ENCODE measurements at regions not wholly inside any gene's neighbourhood (a gene's known extent, or its start where the extent isn't known, plus 50 kb on each side); places are given as distances from the start of the nearest gene placed in this dataset.

DNA sequence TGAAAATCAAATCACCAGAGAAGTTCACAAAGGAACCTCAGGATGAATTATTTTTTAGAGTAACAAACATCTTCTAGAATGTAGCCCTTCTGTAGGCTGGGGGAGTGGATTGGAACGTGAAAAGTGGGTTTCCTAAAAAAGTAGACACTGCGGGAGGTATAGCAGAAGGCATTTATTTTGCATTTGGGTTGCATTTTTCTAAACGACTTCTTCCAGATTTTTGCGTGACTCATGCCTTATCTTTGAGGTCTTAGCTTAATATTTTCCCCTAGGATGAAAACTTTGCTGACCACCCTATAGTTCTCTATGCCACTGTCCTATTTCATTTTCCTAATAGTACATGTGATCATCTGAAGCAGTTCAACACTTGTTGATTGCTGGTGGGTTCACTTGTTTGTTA lies 112.7 kb upstream of the JCAD start:
- H3K27me3 Mint-ChIP-seq (ENCODE audit: insufficient read depth), result peaks cover 36% of the 10 kb centered on the region
- Histone ChIP-seq H3K9ac (ENCODE audit: extremely low read depth, low read length, poor library complexity, severe bottlenecking) (no peak overlapping the region), H3K4me1 (ENCODE audit: control insufficient read depth, insufficient read depth, low read length) (no peaks in the 10 kb centered on the region), H3K36me3 (ENCODE audit: control insufficient read depth, insufficient read depth, low read length) (no peaks in the 10 kb centered on the region), H3K27me3 (ENCODE audit: control insufficient read depth, insufficient read depth, low read length, poor library complexity, severe bottlenecking) (peaks cover 6% of the 10 kb centered on the region), H3K4me3 (ENCODE audit: low read length) (no peak overlapping the region), H3K9me3 (ENCODE audit: control insufficient read depth, low read length) (peaks cover 7% of the 10 kb centered on the region), H3K27ac (ENCODE audit: low read depth, low read length) (no peak overlapping the region)
- H3K9me3 Mint-ChIP-seq, result peaks cover 10% of the 10 kb centered on the region
- DNase-seq, result no peak
- TF ChIP-seq, protein P1, sequence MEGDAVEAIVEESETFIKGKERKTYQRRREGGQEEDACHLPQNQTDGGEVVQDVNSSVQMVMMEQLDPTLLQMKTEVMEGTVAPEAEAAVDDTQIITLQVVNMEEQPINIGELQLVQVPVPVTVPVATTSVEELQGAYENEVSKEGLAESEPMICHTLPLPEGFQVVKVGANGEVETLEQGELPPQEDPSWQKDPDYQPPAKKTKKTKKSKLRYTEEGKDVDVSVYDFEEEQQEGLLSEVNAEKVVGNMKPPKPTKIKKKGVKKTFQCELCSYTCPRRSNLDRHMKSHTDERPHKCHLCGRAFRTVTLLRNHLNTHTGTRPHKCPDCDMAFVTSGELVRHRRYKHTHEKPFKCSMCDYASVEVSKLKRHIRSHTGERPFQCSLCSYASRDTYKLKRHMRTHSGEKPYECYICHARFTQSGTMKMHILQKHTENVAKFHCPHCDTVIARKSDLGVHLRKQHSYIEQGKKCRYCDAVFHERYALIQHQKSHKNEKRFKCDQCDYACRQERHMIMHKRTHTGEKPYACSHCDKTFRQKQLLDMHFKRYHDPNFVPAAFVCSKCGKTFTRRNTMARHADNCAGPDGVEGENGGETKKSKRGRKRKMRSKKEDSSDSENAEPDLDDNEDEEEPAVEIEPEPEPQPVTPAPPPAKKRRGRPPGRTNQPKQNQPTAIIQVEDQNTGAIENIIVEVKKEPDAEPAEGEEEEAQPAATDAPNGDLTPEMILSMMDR (conservative IDR thresholded peaks at IDR 0.05), result no peak
- no peak overlapping the region for H3K4me3 Mint-ChIP-seq
- 92 to 100% methylated on average over 4 of the region's 4 CpGs for WGBS, 2 experiments (ENCODE audit: insufficient coverage in 1 of 2, insufficient read length in 1 of 2)
- H3K36me3 Mint-ChIP-seq (ENCODE audit: low read depth), result no peaks in the 10 kb centered on the region
- no peak overlapping the region for H3K27ac Mint-ChIP-seq
- H3K4me1 Mint-ChIP-seq, result peaks cover 12% of the 10 kb centered on the region

DNA sequence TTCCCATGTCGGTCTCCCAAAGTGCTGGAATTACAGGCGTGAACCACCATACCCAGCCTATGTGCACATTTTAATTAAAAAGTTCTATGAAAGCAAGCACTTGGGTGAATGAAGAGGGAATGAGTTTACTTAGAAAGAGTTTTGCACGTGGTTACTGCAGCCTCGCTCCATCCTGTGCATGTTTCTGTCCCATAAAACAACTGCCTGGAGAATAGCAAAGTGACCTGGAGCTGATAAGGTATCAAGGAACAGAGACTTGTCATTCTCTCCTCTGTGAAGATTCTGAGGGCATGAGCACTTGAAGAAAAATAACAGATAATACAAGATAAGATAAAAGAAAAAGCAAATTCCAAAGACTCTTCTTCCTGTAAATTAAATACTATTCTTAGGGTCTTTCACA lies 112.2 kb upstream of the JCAD start:
- H3K9me3 Mint-ChIP-seq, result peaks cover 12% of the 10 kb centered on the region
- H3K4me3 Mint-ChIP-seq, result no peak overlapping the region
- H3K36me3 Mint-ChIP-seq (ENCODE audit: low read depth), result no peaks in the 10 kb centered on the region
- Histone ChIP-seq H3K9ac (ENCODE audit: extremely low read depth, low read length, poor library complexity, severe bottlenecking) (no peak overlapping the region), H3K9me3 (ENCODE audit: control insufficient read depth, low read length) (peaks cover 7% of the 10 kb centered on the region), H3K4me3 (ENCODE audit: low read length) (no peak overlapping the region), H3K27me3 (ENCODE audit: control insufficient read depth, insufficient read depth, low read length, poor library complexity, severe bottlenecking) (peaks cover 6% of the 10 kb centered on the region), H3K36me3 (ENCODE audit: control insufficient read depth, insufficient read depth, low read length) (no peaks in the 10 kb centered on the region), H3K4me1 (ENCODE audit: control insufficient read depth, insufficient read depth, low read length) (no peaks in the 10 kb centered on the region), H3K27ac (ENCODE audit: low read depth, low read length) (no peak overlapping the region)
- 85 to 93% methylated on average over 3 to 4 of the region's 4 CpGs for WGBS, 2 experiments (ENCODE audit: insufficient coverage in 1 of 2, insufficient read length in 1 of 2)
- H3K4me1 Mint-ChIP-seq, result peaks cover 12% of the 10 kb centered on the region
- DNase-seq, result no peak
- H3K27ac Mint-ChIP-seq, result no peak overlapping the region
- peaks cover 36% of the 10 kb centered on the region for H3K27me3 Mint-ChIP-seq (ENCODE audit: insufficient read depth)
- TF ChIP-seq, protein P1 (conservative IDR thresholded peaks at IDR 0.05), result no peak

DNA sequence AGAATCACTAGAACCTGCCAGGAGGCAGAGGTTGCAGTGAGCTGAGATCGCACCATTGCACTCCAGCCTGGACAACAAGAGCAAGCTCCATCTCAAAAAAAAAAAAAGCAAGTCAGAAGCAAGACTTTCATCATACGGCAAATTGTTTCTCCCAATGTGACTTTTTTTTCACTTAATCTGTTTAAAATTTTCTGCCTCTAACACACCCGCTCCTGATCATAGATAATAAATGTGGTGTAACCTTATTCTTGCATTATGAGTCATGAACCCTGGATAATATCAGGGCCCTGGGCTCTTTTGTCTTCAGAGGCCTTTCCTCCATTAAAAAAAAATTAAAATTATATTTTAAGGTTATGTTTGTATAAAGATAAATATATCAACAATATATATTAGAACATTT lies 111.4 kb upstream of the JCAD start:
- Mint-ChIP-seq H3K27ac (no peak overlapping the region), H3K27me3 (ENCODE audit: insufficient read depth) (peaks cover 35% of the 10 kb centered on the region), H3K4me3 (no peak overlapping the region), H3K4me1 (peaks cover 12% of the 10 kb centered on the region), H3K9me3 (peaks cover 13% of the 10 kb centered on the region), H3K36me3 (ENCODE audit: low read depth) (no peaks in the 10 kb centered on the region)
- no peak overlapping the region for H3K9ac ChIP-seq (ENCODE audit: extremely low read depth, low read length, poor library complexity, severe bottlenecking)
- no peak for DNase-seq
- peaks cover 7% of the 10 kb centered on the region for H3K9me3 ChIP-seq (ENCODE audit: control insufficient read depth, low read length)
- TF ChIP-seq, protein P1 (conservative IDR thresholded peaks at IDR 0.05), result no peak
- 93 to 100% methylated on average over 1 to 3 of the region's 3 CpGs for WGBS, 2 experiments (ENCODE audit: insufficient coverage in 1 of 2, insufficient read length in 1 of 2)
- no peak overlapping the region for H3K4me3 ChIP-seq (ENCODE audit: low read length)
- no peaks in the 10 kb centered on the region for H3K4me1 ChIP-seq (ENCODE audit: control insufficient read depth, insufficient read depth, low read length)
- peaks cover 6% of the 10 kb centered on the region for H3K27me3 ChIP-seq (ENCODE audit: control insufficient read depth, insufficient read depth, low read length, poor library complexity, severe bottlenecking)
- H3K27ac ChIP-seq (ENCODE audit: low read depth, low read length), result no peak overlapping the region
- no peaks in the 10 kb centered on the region for H3K36me3 ChIP-seq (ENCODE audit: control insufficient read depth, insufficient read depth, low read length)

Data from endodermal cell (in vitro differentiated cells).